ENCODE measurements at regions not wholly inside any gene's neighbourhood (a gene's known extent, or its start where the extent isn't known, plus 50 kb on each side); places are given as distances from the start of the nearest gene placed in this dataset.
A peak's percentile ranks its signal among the peaks of the same experiment; 100 is the strongest.

DNA sequence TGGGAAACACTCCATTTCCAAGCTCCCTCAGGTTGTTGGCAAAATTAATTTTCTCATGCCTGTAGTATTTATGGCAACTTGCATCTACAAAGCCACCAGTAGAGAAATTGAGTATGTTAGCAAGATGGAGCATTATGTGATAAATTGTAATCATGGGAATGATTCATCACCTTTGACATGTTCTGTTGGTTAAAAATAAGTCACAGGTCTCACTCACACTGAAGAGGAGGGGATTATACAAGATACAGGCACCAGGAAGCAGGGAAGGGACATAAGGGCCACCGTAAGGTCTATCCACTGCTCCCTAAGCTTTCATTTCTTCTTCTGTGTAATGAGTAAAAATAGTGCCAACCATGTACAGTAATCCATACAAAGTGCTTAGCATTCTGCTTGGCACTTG, 313.0 kb downstream of the GBA3 start:
- no peak for DNase-seq

DNA sequence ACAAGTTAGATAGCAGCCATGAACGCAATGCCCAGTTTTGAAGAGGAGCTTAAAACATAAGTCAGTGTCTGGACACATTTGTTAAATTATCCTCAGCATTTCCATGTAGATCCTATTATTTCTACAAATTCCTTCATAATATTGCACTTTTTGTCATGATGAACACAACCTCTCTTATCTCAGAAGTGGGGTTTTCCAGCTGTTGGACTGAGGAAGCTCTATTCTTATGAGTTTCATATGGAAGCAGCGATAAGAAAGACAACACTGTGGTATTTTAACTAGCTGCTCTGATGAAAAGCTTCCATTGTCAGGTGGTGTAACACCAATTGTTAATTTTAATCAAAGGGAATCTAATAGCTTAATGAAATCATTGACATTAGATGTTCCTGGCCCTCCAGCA, 308.7 kb downstream of the GBA3 start:
- no peak for DNase-seq

DNA sequence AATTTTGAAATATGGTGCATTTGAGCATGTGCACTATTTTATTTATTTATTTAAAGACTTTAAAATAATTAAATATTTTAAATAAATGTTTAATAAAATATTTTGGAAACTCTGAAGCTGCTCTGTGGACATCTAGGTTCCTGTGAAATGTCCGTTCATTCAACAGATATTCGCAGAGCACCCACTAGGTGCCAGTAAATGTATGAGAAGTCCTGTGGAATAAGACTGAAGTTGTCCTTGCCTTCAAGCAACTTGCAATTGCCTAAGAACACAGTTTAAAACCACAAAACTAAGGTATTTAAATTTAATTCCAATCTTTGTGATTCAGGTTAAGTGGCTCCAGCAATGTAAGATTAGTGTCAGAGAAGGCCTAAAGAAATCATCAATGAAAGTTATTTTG, 306.7 kb downstream of the GBA3 start:
- no peak for DNase-seq

DNA sequence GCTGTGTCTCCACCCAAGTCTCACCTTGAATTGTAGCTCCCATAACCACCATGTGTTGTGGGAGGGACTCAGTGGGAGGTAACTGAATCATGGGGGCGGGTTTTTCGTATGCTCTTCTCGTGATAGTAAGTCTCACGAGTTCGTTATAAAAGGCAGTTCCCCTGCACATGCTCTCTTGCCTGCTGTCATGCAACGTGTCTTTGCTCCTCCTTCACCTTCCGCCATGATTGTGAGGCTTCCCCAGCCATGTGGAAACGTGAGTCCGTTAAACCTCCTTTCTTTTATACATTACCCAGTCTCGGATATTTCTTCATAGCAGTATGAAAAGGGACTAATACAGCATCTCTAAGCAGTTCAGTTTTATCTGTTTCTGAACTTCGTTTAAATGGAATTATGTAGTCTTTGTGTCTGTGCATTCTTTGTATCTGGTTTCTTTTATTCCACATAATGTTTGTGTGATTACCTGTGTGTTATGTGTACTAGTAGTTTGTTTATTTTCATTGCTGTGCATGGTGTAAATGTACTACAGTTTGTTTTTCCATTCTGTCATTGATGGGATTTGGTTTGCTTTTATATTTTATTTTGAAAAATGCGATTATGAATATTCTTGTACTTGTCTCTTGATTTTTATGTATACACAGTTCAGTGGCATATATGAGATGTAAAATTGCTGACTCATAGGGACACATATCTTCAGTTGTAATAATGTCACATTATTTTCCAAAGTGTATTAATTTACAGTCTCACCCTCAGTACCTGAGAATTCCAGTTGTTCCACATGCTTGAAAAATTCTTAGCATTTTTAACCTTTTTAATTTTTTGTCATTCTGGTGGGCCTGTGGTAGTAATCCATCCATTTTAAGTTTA, 304.9 kb downstream of the GBA3 start:
- no peak for DNase-seq

DNA sequence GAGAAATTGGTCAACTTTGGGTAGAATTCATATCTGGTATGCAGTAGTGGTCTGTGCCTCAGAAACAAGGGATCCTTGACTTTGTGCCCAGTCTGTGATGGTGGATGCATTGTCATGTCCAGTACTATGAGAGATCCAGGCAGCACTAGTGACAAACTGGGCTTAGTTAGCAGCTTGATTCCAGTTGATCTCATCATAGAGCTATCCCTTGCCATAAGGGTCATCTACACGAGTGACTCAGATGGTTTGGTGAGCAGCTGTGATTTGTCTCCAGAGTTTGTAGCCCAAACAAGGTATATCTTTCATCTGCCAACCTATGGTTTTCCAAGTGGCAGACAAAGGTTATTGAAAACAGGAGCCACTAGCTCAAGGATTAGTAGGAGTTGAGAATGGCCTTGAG, 298.8 kb downstream of the GBA3 start:
- peak; percentile 33 for DNase-seq

DNA sequence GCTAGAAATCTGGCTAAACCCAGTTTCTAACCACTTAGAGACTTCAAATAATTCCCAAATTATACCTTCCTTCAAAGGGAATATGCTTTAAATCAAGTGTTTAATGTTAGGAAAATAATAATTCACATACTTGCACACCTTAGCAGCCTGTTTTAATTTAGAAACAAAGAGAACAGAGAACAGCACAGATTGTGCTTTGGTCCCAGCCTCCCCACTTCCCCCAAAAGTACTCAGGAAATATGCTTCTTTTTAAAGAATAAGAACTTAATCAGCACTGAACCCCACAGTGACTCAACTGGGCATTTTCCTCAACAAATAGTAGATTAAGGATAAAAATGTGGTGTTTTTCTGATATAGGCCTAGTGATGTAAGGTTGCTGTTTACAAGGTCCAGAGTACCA, 295.8 kb downstream of the GBA3 start:
- no peak for DNase-seq

DNA sequence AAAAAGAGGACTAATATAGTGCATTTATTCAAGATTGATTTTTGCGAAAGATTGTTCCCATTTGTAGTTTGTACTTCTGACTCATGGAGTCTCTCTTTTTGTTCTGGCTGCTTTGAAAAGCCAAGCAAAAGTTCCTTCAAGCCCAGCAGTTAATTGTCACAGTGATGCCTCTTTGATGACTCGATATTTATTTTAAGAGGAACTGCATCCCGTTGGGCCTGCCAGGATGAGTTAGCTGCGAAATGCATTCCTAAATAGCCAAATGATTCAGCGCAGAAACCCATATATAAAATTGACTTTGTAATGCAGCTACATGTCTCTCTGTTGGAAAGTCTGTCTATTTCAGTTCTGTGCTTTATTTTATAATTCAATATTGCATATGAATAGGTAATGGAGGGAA, 295.1 kb downstream of the GBA3 start:
- DNase-seq, result peak; percentile 83

DNA sequence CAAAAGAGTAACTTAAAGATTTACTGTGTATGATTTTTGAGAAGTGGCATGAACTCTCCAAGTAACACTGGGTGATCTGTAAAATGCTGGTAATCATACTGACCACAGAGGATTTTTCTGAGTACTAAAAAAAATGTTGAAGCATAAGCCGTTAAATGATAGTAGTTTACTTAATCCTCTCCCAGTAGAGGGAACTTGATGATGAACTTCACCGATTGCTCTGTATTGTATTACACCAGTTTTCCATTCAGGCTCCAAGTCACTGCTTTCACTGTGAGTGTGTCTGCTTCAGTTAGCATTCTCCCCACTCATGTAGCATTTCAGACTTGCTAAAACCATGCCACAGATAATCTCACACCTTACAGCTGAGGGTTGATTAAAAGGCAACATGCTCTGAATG, 294.1 kb downstream of the GBA3 start:
- no peak for DNase-seq

DNA sequence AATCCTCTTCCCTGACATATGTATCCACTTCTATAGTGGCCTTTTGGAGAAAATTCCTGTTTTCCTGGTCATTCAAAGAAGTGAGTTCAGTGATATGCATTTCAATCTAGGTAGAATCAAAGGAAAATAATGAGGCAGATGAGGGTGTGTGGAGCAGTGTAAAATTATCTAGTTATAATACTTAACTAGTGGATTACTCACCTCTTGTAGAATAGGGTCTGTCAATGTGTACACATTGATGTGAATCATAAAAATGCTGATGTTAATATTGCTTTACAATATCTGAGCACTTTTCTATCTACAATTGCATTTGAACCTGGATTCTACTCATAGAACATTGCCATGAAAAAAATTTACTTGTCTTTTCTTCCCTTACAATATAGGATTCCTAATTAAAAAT, 293.5 kb downstream of the GBA3 start:
- DNase-seq, result no peak

DNA sequence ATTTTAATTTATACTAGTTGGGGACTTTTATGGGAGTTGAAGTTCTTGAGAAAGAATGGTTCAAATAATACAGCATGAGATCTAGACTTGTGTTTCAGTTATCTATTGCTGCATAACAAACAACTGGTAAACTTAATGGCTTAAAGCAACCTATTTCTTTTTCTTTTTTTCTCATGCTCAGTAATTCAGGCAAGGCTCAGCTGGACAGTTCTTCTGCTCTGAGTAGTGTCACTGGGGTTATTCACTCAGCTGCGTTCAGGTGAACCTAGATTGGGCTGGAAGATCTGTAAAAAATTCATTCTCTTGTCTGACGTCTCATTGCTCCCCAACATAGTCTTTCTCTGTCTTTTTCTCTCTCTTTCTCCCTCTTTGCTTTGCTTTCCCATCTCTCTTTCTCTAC, 291.7 kb downstream of the GBA3 start:
- no peak for DNase-seq

DNA sequence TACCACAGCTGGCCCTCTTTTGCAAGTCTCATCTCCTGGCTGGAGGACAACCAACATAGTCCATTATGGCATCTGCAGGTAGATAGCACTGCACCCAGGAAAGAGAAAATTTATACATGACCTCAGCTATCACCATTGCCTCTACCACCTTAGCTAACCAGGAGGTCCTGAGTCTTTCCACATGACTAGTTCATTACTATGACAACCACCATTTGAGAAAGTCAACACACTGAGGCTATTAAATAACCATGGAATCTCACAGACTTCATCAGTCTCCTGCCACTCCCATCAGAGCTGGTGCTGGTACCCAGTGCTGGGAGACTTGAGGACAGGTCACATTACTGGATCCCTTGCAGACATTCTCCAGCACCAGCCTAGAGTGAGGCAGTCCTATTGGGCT, 285.9 kb downstream of the GBA3 start:
- DNase-seq, result no peak

DNA sequence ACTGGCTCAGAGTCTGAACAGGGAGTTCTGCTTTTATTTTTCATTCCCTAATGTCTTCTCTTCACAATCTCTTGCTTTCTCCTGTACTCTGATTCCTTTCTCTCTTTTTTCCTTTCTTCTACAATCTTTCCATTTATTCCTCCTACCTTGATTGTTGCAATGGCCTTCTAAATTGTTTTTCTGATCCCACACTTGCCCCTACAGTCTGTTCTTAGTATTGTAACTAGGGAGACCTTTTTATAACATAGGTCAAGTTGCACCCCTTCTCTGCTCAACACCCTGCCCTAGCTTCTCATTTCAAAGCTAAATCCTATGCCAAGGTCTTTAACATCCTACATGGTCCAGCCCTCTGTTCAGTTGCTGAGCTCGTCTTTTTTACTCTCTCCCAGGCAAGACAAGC, 277.9 kb downstream of the GBA3 start:
- no peak for DNase-seq

DNA sequence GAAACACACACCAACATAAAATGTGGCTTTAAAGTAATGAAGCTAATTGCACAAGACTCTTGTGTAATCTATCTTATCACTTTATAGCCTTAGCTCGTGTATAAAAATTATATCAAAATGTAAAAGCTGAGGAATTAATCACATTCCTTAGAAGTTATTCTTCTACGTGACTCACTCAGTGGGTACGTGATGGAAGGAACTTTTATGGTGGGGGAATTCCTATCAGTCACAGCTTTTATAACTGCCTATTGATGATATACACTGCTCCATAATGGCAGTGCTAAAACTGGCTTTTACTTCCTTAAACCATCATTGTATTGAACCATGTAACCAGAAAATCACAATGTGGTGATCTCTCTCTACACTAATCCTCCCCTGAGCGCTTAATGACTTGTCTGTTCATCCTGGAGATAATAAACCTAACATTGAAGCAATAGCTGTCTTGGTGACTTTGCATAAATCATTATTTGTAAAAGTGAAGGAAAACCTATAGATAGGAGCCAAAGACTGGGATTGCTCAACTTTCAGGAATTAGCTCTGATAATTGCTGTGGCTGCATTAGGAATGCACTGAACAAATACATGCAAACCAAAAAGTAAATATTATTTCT, 276.7 kb downstream of the GBA3 start:
- peak; percentile 84 for DNase-seq

DNA sequence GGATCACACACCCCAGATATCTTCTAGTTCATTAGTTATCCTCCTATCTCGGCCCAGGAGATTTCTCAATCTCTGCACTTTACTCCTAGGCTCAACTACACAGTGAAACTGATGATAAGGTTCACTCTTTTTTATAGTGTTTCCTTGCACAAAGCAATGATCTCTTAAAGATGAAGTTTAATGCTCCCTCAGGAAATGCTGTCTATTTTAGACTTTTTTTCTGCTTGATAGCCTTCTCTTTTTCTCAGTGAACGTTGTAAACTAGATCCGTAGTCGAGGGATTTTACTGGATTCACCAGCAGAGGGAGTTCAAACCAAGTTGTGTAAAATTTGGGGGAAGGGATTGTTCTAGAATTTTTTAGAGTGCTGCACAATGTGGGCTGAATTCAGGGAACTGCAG, 269.6 kb downstream of the GBA3 start:
- peak; percentile 43 for DNase-seq

DNA sequence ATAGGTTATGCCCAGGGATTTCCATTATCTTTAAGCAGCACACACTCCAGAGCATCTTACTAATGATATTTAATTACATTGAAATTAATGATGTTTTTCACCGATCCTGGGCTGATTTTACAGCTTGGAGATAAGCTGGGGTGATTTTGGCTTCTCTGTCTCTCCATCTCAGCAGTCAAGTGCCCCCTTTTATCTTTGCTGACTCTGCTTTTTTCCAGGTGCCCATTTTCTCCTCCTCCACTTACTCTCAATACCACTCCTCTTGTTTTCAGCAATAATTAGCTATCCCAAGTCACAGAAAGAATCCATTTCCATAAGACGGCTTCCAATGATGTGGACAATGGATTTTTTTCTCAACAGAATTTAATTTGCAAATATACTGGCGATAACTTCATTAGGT, 266.7 kb downstream of the GBA3 start:
- DNase-seq, result no peak

DNA sequence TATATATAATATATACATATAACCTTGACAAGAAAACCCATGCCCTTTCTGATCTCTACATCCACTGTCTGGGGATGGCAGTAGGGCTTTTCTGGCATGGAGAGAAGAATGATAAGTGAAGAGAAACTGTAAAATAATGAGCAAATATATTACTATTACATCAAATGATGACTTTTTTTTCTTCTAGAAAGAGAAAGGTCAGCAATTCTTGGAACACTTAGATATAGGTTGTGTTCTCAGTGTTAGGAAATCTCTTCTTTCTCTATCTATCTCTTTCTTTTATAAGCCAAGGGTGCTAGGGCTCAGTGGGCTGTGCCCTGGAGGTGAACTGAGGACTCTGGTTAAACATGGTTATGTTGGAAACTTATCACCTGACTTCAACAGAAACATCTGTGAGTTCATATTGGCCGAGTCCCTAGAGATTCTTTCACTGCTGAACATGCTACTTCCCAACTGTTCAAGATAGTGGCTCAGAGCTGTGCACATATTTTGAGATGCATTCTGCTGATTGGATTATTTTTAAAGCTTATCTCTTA, 265.1 kb downstream of the GBA3 start:
- no peak for DNase-seq

DNA sequence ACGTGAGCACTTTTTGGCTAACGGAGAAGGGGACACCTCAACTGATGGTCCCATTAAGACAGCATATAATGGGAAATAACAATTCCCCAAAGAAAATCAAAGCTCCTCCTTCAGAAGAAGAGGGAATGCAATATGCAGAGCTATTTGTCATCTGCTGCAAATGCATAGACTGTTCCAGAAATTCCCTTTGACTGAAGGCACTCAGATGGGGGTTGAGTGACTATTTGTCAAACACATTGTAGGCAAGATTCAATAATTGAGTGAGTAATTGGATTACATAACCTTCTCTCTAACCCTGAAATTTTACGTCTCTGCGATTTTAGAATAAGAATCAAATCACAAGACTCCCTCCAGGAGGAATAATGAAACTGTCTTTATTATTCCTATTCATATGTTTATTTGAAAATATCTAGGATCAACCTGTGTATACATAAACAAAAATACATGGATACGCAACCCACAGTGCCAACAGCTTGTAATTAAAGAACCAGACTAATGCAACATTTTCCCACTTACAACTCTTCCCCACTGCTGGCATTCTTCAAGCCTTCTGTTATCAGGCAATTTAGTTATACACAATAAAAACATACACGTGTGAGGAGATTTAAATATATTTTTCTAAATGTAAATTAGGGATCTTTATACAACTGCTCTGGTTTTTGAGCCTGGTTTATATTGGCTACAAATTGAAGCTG, 256.6 kb downstream of the GBA3 start:
- no peak for DNase-seq

DNA sequence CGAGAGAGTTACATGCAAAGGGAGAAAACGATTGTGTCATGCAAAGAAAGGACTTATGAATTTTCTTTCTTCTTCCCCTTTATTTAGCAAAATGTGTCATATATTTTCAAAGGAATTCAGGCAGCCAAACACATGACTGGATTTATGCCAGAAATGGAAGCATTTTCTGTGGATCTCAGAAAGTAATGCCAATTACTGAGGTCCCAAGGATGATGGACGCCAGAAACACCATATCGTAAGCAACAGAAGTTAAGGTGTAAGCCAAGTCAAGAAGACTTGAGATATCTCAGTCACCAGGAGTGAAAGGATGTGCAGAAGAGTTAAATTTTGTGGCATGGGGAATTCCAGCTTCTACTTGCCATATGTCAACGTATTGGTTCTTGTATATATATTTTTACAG, 255.1 kb downstream of the GBA3 start:
- DNase-seq, result no peak

DNA sequence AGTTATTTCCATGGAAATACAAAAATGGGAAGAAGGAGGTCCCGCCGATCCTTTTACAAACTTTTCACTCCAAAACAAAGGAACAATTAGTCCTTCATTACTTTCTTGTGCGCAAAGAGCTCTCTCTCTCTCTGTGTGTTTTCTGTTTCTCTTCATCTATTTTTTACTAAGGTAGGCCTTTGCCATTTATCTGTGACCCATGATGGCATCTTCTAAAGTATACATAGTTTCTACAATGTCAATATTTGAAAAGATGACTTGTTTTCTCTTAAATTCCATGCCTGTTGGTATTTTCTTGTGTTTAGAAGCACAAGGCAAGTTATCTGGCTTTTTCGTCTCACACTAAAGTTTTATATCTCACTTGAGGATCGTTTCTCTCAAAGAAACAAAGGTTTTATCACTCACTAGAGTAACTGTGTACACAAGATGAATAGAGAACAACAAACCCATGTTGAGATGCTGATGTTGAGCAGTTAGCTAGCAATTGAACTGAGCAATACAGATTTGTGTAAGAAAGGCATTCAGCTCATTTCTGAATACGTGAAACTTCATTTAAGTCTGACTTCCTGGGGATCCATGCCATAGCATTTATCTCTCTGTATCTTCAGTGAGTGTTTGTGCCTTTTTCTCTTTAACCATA, 250.3 kb downstream of the GBA3 start:
- DNase-seq, result no peak

DNA sequence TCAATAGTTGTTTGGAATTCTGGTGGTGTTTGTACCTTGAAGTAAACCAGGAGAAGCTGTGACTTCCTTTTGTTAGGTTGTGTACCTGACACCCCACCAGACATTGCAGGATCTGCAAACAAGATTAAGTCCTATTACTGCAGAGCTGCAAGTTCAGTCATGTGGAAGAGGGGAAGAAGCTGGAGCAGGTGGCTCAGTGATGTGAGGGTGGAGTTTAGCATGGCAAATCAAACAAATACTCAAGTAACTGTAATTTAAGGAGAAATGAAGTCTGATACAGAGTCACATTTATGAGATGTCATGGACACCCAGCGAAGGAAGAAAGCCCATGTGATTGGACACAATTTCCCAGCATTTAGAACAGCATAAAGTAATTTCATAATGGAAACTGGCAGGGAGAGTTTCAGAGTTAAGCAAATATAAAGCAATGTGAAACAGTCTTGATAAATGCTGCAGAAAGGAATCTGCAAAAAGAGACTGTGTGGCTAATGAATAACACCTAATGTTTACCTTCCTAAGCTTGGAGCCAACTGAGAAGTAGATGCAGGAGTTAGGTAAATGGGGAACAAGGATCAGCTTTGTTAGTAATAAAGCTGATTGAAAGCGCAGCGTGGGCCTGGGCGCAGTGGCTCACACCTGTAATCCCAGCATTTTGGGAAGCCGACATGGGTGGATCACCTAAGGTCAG, 249.1 kb downstream of the GBA3 start:
- DNase-seq, result no peak

DNA sequence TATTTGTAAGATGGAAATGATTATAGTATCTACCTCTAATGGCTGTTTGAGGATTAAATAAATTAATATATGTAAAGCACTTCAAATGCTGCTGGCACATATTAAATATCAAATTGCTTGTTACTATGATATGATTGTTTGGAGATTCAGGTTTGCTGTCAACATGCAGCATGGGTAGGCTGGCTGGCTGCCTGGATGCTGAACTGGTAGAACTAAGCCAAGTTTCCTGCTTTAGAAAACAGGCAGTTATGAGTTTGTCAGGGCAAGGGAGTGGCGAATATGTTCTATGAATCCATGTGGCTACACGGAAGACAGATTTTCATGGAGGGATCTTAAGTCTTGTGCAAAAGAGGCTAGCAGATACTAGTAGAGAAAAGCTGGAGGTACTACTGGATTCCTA, 239.6 kb downstream of the GBA3 start:
- DNase-seq, result no peak

DNA sequence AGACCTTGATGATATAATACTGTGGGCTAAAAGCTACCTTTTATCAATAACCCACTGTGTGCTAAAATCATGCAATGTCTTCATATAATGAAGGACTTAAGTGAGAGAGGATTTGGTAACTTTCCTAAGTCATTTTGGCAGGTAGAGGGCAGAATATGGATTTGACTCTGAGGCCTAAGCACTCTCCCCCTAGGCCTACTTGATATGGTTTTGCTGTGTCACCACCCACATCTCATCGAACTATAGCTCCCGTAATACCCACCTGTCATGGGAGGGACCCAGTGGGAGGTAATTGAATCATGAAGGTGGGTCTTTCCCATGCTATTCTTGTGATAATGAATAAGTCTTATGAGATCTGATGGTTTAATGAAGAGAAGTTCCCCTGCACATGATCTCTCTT, 229.7 kb downstream of the GBA3 start:
- no peak for DNase-seq

DNA sequence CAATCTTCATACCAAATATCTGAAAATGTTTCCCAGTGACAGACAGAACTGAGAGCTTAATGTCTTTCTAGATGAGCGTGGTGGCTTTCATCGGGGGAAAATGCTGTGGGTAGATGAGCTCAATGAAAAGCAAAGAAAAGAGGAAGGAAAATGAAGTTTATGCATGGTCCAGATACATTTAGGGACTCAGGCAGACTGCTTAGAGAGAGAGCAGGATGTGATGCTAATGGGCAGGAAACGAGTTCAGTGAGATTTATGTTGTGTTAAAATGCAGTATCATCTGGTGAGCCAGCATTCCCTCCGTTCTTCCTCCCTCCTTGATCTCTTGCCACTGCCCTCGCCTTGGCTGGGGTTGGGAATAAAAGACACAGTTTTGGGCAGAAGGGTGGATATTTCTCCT, 229.2 kb downstream of the GBA3 start:
- no peak for DNase-seq
